GM19043 (cell line): ENCODE measurements at regions not wholly inside any gene's neighbourhood (a gene's known extent, or its start where the extent isn't known, plus 50 kb on each side); places are given as distances from the start of the nearest gene placed in this dataset.
"Not testable (repeated sequence)": the region's sequence is repeated elsewhere in the genome, so short reads cannot be mapped to it uniquely, and the experiment has no call there.

Source experiments
- ATAC-seq: cut with Tn5 transposase; IDR thresholded peaks from one replicate; pipeline ENCODE4 v1.9.1; 2021; ENCODE audit warnings: low read depth; ENCODE audit not compliant: unreplicated experiment

DNA sequence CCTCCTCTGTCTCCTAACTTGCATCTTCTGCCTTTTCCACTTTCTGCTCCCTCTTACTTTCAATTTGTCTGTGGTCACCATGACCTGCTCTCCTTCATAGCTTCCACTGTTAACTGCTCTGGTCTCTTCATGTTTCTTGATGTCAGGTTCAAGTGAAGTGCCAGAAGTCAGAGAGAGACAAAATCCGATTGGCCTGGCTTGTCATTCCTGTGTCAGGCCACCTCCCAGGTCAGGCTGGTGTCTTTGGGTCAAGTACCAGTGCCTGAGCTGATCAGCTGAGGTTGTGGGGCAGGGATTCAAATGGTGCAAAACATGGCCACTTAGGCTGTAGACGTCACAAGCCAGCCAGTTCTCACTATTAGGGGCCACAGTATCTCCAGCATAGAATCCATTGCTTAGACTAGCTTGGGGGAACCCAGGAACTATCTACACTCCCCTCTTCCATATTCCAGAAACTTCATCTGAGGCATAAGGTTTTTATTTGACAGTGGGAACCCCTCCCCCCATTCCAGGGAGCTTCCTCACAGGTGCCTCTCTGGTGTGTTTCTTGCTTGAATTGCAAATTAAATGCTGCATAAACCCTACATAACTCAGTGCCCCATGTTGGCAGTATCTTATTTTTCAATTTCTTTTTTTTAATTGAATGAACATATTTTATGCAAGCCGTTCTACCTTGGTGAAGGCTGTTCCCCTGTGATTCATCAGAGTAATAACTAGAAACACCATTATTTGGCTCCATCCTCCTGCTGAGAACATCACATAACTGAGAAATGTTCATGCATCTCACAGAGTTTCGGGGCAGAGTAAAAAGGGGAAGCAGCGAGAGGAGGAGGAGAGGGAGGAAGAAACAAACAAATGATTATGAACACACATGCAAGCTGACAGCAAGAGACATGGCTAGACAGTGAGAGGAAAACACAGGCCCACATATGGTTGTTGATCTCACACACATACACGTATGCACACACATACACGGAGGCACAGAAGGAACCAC, 175.8 kb downstream of the TLE3 start:
- ATAC-seq, result no peak

DNA sequence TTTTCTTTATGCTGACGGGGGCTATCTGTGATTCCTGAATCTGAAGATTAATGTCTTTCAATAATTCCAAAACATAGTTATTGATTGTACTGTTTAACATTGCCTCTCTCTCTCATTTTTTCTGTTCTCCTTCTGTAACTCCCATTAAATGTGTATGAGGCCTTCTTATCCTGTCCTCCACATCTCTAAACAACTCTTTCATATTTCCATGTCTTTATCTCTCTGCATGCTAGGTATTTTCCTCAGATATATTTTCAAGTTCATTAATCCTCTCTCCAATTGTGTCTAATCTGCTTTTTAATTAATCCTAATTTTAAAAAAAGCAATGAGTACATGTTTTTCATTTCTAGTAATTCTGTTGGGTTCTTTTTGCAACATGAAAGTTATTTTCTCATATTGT, 173.2 kb downstream of the TLE3 start:
- ATAC-seq, result no peak

DNA sequence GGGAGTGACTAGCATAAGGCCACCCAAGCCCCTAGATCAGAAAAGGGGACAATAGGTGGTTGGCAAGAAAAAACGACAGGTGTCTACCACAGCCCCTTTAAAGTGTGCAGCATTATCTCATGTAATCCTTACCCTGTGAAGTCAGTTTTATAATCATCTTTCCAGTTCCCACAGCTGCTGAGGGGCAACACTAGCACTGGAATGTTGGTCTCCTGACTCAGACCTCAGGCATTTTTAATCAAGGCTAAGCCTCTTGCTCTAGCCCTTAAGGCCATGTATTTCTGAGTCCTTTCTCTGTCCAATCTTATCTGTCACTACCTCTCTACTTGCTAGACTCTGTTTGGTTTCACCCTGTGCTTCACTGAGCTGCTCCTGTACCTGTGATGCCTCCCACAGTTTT, 171.7 kb downstream of the TLE3 start:
- ATAC-seq, result no peak

DNA sequence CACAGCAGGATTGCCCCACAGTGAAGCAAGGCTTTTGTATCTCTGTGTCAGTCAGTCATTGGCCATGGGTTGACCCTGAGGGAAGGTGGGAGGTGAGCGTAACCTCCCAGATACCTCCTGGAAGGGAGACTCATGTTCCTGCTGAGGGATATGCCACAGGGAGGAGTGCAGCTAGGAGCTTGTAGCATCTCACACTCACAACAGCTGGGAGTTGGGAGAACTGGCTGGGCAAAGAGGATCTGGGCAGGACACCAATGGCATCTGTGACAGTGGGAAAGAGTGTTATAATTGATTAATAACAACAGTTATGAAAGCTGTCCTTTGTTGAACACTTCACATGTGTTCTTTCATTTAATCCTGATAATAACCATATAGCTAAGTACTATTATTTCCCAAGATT, 171.0 kb downstream of the TLE3 start:
- ATAC-seq, result no peak

DNA sequence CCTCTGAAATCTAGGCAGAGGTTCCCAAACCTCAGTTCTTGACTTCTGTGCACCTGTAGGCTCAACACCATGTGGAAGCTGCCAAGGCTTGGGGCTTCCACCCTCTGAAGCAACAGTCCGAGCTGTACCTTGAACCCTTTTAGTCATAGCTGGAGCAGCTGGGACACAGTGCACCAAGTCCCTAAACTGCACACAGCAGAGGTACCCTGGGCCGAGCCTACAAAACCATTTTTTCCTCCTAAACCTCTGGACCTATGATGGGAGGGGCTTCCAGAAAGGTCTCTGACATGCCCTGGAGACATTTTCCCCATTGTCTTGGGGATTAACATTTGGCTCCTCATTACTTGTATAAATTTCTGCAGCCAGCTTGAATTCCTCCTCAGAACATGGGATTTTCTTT, 168.8 kb downstream of the TLE3 start:
- ATAC-seq, result not testable (repeated sequence)

DNA sequence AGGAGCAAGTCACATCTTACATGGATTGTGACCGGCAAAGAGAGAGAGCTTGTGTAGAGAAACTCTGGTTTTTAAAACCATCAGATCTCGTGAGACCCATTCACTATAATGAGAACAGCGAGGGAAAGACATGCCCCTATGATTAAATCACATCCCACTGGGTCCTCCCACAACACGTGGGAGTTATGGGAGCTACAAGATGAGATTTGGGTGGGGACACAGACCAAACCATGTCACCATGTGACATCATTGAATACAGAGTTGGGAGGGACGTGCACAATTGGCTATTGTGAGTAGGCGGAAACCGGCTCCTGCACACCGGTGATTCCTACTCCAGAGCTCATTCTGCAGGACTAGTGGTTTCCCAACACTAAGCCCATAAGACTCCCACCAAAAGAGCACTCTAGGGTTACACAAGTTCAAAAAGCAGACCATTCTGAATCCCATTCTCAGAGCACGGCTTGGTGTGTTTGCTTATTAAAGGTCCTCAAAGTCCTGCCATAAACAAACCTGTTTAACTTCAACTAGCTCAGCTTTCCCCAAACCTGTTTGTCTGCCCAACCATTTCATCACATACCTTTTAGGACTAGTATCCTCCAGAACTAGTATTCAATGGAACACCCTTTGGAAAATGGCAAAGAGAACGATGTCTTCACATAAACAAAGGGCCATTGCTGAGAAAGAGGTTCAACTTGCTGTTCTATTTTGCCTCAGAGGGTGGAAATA, 167.6 kb downstream of the TLE3 start:
- no peak for ATAC-seq

DNA sequence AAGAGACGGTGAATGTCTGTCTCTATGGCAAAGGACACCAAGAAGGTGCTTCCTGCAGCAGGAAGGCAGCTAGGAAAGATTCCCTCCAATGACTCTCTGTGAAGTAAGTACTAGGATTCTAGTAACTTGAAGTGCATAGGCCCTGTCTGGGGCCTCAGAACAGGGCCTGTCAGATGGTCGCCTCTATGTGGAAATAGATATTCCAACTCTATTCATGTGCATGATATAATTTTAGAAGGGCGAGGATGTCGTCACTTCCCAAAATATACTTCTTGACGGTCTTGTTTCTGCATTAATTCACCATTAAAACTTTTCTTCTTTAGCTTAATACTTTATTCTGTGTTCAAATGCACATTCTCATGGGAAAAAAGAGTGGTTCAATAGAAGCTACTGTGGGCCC, 167.0 kb downstream of the TLE3 start:
- ATAC-seq, result no peak

DNA sequence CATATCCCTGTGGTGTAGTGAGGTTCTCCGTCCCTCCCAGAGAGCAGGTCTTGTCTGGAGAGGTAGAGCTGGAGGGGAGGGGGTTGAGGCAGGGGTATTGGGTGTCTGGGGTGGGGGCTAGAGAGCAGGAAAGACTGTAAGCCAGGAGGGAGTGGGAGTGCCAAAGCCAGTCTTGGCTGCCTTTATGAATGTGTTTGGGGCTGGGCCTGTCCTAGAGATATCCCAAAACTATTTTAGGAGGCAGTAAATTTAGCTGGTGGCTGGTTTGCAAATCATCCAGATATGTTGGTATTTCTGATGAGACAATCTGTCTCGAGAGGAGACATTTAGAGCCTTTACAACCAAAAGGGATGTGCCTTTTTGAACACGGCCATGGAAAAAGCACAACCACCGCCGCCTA, 166.6 kb downstream of the TLE3 start:
- no peak for ATAC-seq

DNA sequence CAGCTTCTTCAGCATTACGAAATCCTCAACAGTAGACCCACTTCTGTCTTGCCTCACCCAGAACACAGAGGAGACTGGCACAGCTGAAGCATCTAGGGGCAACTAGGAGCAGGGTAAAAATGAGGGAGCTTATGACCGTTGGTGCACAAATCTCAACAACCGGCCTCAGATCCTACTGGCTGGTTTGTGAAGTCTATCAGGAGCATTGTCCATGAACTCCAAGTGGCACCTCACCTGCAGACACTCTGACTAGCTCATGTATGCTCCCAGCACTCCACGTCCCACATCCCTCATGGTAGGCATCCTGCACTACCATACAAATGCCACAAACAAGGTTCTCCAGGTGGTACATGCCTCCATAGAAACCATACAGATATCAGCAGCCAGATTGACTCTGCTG, 163.1 kb downstream of the TLE3 start:
- no peak for ATAC-seq

DNA sequence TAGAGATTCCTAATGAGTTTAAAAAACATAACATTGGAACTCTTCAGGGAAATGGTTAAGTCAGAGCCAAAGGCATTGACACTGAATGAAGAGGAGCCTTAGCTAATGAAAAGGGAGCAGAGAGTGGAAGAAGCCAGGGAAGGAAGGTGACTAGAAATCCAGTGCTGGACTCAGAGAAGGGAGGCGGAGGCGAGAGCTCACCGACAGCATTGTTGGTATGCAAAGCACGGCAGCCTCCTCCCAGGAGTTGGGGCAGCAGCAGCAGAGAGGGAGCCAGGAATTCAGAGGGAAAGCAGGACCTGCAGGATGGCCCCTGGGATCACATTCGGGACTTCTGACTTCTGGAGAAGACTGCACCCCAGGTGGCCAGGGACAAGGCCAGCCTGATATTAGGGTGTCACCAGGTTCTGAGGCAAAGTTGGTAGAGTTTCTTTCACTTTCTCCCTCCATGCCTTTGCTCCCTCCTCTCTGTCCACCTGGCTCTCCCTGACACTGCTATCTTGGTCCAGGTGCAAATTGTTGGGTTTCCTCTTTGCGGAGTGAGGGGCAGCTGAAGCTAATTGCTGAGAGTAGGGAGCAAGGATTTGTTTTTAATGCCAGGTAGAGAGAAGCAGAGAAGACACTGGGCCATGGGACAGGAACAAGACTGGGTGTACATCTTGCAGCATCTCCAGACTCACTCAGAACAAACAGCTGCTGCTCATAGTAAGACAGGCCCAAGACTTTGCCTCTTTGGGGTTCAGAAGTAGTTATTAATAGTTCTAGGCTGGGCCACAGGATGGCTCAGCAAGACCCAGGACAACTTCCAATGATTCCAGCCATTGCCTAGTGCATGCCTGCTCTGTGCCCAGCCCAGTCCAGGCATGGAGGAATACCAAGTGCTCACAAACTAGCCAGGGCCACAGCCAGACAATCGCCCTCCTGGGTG, 157.9 kb downstream of the TLE3 start:
- ATAC-seq, result no peak

DNA sequence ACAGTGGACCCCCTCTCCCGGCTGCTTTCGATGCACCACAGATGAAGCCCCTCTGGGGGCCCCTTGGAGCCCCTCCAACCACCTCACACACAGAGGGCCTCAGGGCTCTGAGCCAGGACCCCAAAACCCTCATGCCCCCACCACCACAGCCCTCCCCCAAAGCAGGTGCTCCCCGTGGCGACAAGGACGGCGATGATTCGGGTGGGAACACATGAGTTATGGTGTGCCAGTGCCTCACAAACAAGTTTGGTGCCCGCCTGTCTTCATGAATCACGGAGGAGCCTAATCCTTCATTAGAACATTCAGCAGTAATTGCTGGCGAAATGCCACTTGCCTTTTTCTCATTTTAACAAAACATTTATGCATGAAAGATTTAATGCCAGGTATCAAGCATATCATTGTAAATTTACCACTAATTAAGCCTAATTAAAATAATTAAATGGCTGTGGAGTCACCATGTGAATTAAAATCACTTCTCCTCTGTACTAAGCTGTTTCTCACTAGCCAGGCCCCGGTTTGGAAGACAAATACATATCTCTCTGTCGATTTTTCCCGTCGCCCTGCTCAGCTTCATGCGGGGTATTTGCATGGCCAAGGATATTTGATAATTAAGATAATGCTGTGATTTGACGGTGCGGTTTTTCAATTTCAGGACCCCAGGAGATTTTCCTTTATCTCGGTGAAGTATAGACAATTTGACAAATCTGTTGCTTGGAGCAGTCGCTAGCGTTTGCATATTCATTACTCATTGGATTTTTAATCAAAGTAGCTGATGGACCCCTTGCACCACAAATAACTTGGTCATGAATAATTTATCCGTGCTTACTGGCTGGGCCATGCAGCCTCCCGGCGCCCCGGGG, 157.0 kb downstream of the TLE3 start:
- no peak for ATAC-seq

DNA sequence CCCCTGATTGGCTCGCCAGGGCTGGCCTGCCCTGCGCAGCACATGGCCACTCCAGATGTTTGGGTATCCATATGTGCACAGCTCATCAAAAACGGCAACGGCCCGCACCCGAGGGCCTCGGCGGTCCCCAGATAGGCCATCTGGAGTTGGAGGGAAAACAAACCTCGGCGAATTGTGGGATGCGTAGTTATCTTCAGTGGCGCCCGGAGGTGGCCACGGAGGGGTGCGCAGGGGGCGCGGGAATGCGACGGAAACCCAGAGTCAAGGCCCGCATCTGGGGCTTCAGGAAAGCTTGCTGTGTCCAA, 156.5 kb downstream of the TLE3 start:
- no peak for ATAC-seq

DNA sequence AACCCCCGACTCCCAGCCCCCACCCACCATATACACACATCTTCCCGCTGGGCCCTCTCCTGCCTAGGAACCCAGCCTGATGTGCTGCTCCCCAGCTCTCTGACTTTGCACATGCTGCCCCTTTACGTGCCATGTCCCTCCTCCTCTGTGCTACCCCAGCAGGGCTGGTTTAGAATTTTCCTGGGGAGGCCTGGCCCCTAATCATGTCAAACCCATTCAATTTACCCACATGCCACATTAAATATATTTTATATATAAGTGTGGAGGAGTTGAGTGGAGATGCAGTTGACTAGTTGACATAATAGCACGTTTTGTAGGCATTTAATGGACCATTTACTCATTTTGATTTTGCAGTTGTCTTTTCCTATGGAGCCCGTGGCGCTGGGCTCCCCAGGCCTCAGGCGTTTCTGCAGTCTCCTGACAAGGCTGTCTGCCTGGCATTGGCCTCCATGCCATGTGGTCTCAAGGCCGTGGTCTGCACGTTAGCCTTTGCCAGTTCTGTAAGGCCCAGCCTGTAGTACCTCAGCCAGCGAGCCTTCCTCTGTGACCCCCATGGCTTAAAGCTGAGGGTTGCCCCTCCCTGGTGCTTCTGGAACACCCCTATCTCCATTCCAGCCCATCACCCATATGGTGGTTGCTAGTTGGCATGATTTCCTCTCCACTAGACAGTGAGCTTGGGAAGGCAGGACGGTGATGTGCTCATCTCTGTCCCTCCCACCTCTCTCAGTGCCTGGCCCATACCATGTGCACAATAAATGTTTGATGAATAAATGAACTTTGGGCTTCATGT, 155.8 kb downstream of the TLE3 start:
- ATAC-seq, result no peak

DNA sequence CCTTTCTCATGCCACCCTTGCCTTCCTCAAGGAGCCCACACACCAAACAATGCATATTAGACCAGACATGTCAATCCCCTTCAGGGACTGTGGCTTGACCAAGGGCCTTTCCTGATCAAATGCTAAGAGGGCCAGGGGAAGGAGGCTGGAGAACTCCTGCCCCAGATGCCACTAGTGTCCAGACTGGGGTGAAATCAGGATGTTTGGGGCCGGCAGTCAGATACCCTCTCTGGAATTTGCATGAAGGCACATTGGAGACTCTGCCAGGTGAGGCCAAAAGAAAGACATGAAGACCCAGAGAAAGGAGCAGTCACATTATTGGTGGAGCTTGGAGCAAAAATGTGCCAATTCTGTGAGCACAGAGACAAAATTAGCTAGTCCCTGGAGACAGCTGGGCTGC, 154.1 kb downstream of the TLE3 start:
- no peak for ATAC-seq

DNA sequence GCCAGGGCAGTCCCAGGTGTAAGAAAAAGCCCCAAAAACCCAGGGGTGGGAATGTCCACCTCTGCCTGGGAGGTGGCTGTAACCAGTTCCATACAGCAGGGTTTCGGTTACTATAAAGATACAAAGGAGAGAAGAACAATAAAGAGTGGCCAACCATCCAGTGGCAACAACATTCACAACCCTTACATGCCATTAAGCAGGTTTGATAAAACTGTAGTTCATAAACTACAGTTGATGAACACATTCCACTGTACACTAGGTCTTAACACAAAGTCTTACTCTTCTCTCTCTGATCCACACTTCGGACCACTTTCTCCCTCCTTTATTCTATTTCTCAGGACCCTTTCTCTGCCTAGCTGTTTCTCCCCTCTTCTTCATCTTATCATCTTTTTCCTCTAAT, 152.0 kb downstream of the TLE3 start:
- no peak for ATAC-seq

DNA sequence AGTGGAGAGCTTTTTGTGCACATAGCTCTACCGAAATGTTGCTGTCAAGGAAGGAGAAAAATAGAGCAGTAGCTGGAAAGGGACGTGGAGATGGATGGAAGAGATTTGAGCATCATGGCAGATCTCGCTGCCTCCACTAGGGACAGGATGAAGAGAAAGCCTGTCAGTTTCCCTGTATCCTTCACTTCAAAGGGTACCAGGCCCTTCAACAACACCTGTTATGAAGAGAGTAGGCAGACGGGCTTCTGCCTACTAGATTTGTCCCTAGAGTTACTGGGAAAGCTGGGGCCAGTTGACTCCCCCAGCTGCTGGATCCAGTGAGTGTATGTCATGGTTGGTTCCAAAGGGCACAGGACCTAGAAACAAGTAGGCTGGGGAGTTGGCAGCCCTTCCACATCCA, 150.8 kb downstream of the TLE3 start:
- no peak for ATAC-seq

DNA sequence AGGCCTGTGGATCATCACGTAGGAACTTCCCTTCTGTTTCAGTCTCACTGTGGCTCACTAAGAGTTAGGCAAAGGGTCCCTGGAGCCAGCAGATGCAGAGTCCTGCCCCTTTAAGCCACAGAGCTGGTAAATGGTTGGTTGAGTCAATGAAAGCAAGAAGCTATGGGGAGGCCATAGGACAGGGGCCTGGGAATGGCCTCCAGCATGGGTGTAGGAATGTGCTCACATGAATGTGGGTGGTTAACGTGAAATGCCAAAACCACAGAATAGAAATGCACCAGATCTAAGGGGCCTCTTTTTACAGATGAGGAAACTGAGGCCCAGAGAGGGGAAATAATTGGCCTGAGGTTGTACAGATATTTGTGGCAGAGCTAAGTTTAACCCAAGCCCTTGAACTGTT, 150.3 kb downstream of the TLE3 start:
- ATAC-seq, result no peak

DNA sequence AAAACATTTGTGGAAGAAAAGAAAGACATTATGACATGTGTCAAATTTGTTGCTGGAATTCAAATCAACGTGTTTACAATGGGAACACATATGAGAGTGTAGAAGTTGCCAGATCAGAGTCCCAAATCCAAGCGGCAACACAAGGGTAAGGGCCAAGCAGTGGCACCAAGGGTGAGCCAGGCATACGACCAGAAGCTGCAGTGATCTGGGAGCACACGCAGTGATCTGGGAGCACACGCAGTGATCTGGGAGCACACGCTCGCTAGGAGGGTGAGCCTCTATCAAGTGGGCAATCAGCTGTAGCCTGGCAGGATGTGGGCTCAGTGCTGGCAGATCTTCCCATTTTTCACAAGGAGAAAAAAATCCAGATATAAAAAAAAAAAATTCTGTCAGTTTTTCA, 148.2 kb downstream of the TLE3 start:
- ATAC-seq, result no peak

DNA sequence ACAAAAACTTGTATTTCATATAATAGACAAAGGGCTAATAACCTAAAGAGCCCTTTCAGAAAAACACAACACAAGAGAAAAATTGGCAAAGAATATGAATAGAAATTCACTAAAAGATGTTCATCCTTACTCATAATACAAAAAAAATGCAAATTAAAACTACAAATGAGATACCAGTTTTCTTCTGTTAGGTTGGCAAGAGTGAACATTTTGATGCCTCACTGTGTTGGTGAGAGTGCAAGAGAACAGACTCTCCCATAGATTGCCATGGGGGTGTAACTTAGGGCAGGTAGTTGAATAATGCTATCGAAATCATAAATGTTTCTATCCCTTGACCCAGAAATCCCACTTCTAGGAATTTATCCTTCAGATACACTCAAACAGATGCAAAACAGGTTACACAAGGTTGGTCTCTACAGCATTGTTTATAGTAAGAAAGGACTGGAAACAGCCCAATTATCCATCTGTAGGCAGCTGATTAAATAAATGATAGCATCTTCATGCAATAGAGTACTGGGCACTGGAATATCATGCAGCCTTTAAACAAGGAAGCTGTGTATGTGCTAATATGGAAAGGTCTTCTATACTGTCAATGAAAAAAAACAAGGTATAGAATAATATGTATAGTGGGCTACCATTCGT, 146.3 kb downstream of the TLE3 start:
- ATAC-seq, result no peak
